ENCODE measurements at regions not wholly inside any gene's neighbourhood (a gene's known extent, or its start where the extent isn't known, plus 50 kb on each side); places are given as distances from the start of the nearest gene placed in this dataset.
A peak's percentile ranks its signal among the peaks of the same experiment; 100 is the strongest.

DNA sequence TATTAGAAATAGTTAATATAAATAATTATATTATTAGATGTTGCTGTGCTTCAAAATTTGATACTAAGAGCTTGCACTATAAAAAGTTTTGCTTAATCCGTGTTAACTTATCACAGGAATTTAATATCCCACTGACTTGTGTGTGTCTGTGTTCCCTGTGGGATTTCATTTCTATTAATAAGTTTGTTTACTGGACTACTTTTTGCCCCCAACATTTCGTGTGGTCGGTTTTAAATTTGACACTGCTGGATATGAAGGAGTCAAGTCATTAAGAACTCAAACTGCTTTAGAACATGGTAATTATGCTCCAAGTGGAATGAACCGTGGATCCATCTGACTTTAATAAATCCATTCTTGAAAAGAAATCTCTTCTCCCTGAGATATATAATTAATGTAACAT is 182.2 kb upstream of the NUDT4 start:
- H3K9me3 ChIP-seq, result no peaks in the 10 kb centered on the region
- no peaks in the 10 kb centered on the region for H3K4me1 ChIP-seq
- no peaks in the 10 kb centered on the region for H3K27me3 ChIP-seq
- no peak overlapping the region for H3K27ac ChIP-seq
- no peak overlapping the region for H3K4me3 ChIP-seq
- DNase-seq, result no peak
- no peak for TF ChIP-seq POLR2A (IDR thresholded peaks at IDR 0.05)
- TF ChIP-seq, protein P1, sequence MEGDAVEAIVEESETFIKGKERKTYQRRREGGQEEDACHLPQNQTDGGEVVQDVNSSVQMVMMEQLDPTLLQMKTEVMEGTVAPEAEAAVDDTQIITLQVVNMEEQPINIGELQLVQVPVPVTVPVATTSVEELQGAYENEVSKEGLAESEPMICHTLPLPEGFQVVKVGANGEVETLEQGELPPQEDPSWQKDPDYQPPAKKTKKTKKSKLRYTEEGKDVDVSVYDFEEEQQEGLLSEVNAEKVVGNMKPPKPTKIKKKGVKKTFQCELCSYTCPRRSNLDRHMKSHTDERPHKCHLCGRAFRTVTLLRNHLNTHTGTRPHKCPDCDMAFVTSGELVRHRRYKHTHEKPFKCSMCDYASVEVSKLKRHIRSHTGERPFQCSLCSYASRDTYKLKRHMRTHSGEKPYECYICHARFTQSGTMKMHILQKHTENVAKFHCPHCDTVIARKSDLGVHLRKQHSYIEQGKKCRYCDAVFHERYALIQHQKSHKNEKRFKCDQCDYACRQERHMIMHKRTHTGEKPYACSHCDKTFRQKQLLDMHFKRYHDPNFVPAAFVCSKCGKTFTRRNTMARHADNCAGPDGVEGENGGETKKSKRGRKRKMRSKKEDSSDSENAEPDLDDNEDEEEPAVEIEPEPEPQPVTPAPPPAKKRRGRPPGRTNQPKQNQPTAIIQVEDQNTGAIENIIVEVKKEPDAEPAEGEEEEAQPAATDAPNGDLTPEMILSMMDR (IDR thresholded peaks at IDR 0.05), result no peak
- H3K36me3 ChIP-seq, result no peaks in the 10 kb centered on the region

- DNase-seq, result no peak
- no peaks in the 10 kb centered on the region for H3K9me3 ChIP-seq
- no peaks in the 10 kb centered on the region for H3K36me3 ChIP-seq
- TF ChIP-seq, protein P1 (IDR thresholded peaks at IDR 0.05), result no peak
- no peak for TF ChIP-seq POLR2A (IDR thresholded peaks at IDR 0.05)
- no peak overlapping the region for H3K4me3 ChIP-seq
- H3K27ac ChIP-seq, result no peak overlapping the region
- H3K27me3 ChIP-seq, result no peaks in the 10 kb centered on the region
- no peaks in the 10 kb centered on the region for H3K4me1 ChIP-seq
Measured at GRCh38 chr12:93197067-93197593, 180.6 kb upstream of the NUDT4 start.

GRCh38 chr12:93198086-93198485 is 179.6 kb upstream of the NUDT4 start:
- TF ChIP-seq, protein P1 (IDR thresholded peaks at IDR 0.05), result no peak
- TF ChIP-seq POLR2A (IDR thresholded peaks at IDR 0.05), result no peak
- H3K36me3 ChIP-seq, result no peaks in the 10 kb centered on the region
- no peaks in the 10 kb centered on the region for H3K27me3 ChIP-seq
- no peak overlapping the region for H3K27ac ChIP-seq
- H3K4me1 ChIP-seq, result no peaks in the 10 kb centered on the region
- no peak overlapping the region for H3K4me3 ChIP-seq
- peak in 1 of 3 donors; percentile 53 for DNase-seq
- H3K9me3 ChIP-seq, result no peaks in the 10 kb centered on the region

DNA sequence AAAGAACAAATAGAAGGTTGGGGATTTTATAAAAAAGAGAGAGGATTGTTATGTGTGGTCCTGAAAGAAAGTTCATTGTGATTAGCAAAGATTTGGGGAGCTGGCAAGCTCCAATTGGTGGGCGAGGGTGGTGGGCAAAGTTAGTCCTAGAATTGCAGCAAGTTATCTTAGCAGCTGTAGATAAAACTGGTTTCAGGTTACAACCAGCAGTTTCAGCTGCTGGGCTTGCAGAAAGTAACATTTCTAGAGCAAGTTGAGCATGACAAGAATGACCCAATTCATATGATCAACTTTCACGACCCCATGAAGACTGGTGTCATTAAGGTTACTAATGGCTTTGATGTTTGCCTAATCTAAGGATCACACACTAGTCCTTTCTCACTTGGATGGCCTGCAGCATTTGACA is 177.9 kb upstream of the NUDT4 start:
- H3K27ac ChIP-seq, result no peak overlapping the region
- no peaks in the 10 kb centered on the region for H3K9me3 ChIP-seq
- no peaks in the 10 kb centered on the region for H3K36me3 ChIP-seq
- TF ChIP-seq POLR2A (IDR thresholded peaks at IDR 0.05), result no peak
- TF ChIP-seq, protein P1 (IDR thresholded peaks at IDR 0.05), result no peak
- H3K4me3 ChIP-seq, result no peak overlapping the region
- H3K4me1 ChIP-seq, result no peaks in the 10 kb centered on the region
- H3K27me3 ChIP-seq, result no peaks in the 10 kb centered on the region
- DNase-seq, result no peak

DNA sequence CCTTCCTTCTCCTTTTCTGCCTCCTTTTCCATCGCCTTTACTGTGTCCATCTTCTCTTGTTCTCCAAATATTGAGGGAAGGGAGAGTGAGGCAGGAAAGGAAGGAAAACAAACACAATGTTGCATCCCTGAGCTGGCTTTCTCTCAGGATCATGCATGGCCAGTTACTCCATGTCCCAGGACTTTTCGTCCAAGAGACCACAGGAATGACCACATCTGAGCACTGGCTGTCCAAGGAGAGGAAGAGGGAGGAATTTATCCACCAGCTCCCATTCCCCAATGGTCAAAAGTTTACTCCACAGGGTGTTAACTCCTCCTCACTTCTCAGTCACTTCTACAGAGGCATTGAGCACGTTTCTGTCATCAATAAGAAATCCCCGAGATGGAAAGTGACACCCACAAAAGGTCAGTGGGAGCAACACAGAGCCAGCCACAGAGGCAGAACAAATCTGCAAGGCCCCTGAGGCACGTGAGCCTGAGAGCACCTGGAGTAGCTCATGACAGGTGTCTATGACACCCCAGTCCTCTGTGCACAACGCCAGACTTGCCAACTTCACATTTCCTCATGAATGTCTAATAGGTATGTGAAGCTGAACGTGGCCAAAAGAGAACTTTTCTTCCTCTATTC is 177.3 kb upstream of the NUDT4 start:
- Histone ChIP-seq H3K4me1 (no peaks in the 10 kb centered on the region), H3K27me3 (no peaks in the 10 kb centered on the region), H3K36me3 (no peaks in the 10 kb centered on the region), H3K4me3 (no peak overlapping the region), H3K27ac (no peak overlapping the region), H3K9me3 (no peaks in the 10 kb centered on the region)
- no peak for DNase-seq
- no peak for TF ChIP-seq POLR2A (IDR thresholded peaks at IDR 0.05)
- TF ChIP-seq, protein P1 (IDR thresholded peaks at IDR 0.05), result no peak

All from Peyer's patch (tissue), 4 donors.